GM18498 (cell line): ENCODE measurements at regions not wholly inside any gene's neighbourhood (a gene's known extent, or its start where the extent isn't known, plus 50 kb on each side); places are given as distances from the start of the nearest gene placed in this dataset.

ENCODE experiments used
- ATAC-seq: cut with Tn5 transposase; IDR thresholded peaks from one replicate; pipeline ENCODE4 v1.9.1; 2021; ENCODE audit warnings: mild to moderate bottlenecking, moderate library complexity; ENCODE audit not compliant: unreplicated experiment

GRCh38 chr11:113634940-113635575 is 71.0 kb downstream of the TMPRSS5 start:
- no peak for ATAC-seq

GRCh38 chr11:113632981-113633380 is 73.1 kb downstream of the TMPRSS5 start:
- ATAC-seq = no peak

- no peak for ATAC-seq
Measured at GRCh38 chr11:113629562-113629961, 76.5 kb downstream of the TMPRSS5 start.

- ATAC-seq = no peak
Measured at GRCh38 chr11:113628912-113629311, 77.2 kb downstream of the TMPRSS5 start.

- no peak for ATAC-seq
Measured at GRCh38 chr11:113627946-113628345, 78.2 kb downstream of the TMPRSS5 start.

- no peak for ATAC-seq
Measured at GRCh38 chr11:113627297-113627696, 78.8 kb downstream of the TMPRSS5 start.

- ATAC-seq = no peak
Measured at GRCh38 chr11:113626736-113627135, 79.4 kb downstream of the TMPRSS5 start.

- ATAC-seq = no peak
Measured at GRCh38 chr11:113623114-113623513, 83.0 kb downstream of the TMPRSS5 start.

- no peak for ATAC-seq
Measured at GRCh38 chr11:113618360-113618759, 87.7 kb downstream of the TMPRSS5 start.

GRCh38 chr11:113615773-113616172 is 90.3 kb downstream of the TMPRSS5 start:
- ATAC-seq = no peak

- ATAC-seq = no peak
Measured at GRCh38 chr11:113615098-113615497, 91.0 kb downstream of the TMPRSS5 start.

GRCh38 chr11:113614097-113614496 is 92.0 kb downstream of the TMPRSS5 start:
- no peak for ATAC-seq

- no peak for ATAC-seq
Measured at GRCh38 chr11:113613619-113614018, 92.5 kb downstream of the TMPRSS5 start.

- no peak for ATAC-seq
Measured at GRCh38 chr11:113604186-113604585, 101.9 kb downstream of the TMPRSS5 start.

GRCh38 chr11:113603277-113604059 is 102.6 kb downstream of the TMPRSS5 start:
- no peak for ATAC-seq

- ATAC-seq = no peak
Measured at GRCh38 chr11:113602483-113602882, 103.6 kb downstream of the TMPRSS5 start.

GRCh38 chr11:113596658-113597057 is 109.5 kb downstream of the TMPRSS5 start:
- ATAC-seq = no peak

GRCh38 chr11:113595810-113596594 is 110.1 kb downstream of the TMPRSS5 start:
- no peak for ATAC-seq

GRCh38 chr11:113593698-113594308 is 112.3 kb downstream of the TMPRSS5 start:
- ATAC-seq = peak; percentile 83

GRCh38 chr11:113591117-113591516 is 115.0 kb downstream of the TMPRSS5 start:
- ATAC-seq = no peak

GRCh38 chr11:113587308-113587739 is 112.1 kb upstream of the DRD2 start:
- ATAC-seq = peak; percentile 78
